OCI-LY7 (cell line): ENCODE measurements at regions not wholly inside any gene's neighbourhood (a gene's known extent, or its start where the extent isn't known, plus 50 kb on each side); places are given as distances from the start of the nearest gene placed in this dataset.

Experiments used
- BruUV-seq: library from RNA; stranded (reverse); fragments of 400-500 nt; replicated peaks from 2 replicates; lab custom pipeline; 2021; lab: Mats Ljungman, UMichigan
- CTCF ChIA-PET: fragments of 300-600 bp; sonication (Branson Sonifier 250); formaldehyde crosslinking; loops from one replicate; lab custom pipeline; 2022; ENCODE audit warnings: antibody characterized with exemption; ENCODE audit not compliant: unreplicated experiment; lab: Charles Lee
- POLR2A ChIA-PET: fragments of 300-600 bp; sonication (Branson Sonifier 250); formaldehyde crosslinking; loops from one replicate; lab custom pipeline; 2022; ENCODE audit warnings: antibody characterized with exemption; lab: Charles Lee
- DNase-seq: peaks from one replicate; pipeline ENCODE4 v3.0.0-alpha.2; 2015; ENCODE audit warnings: low spot score
- H2AFZ ChIP-seq: fragments of 200-600 bp; sonication (generic), shearing (Covaris generic); 2 replicates; pipeline ENCODE4 v1.6.1; 2014; ENCODE audit warnings: mild to moderate bottlenecking, antibody characterized with exemption, low read length, moderate library complexity
- H3K27ac ChIP-seq: fragments of 200-600 bp; sonication (generic); 2 replicates; pipeline ENCODE4 v1.5.1; 2014; ENCODE audit warnings: mixed run types, low read depth, mild to moderate bottlenecking, moderate library complexity, low read length, inconsistent platforms; ENCODE audit not compliant: poor library complexity, severe bottlenecking
- H3K36me3 ChIP-seq: fragments of 200-600 bp; sonication (generic); 2 replicates; pipeline ENCODE4 v1.6.1; 2014; ENCODE audit warnings: mild to moderate bottlenecking, antibody characterized with exemption, low read length, moderate library complexity, mixed read lengths; ENCODE audit not compliant: insufficient read depth
- H3K4me1 ChIP-seq: fragments of 200-600 bp; sonication (generic); 2 replicates; pipeline ENCODE4 v1.5.1; 2014; ENCODE audit warnings: mild to moderate bottlenecking, low read length; ENCODE audit not compliant: insufficient read depth, poor library complexity, severe bottlenecking
- H3K4me2 ChIP-seq: fragments of 200-600 bp; sonication (generic); 2 replicates; pipeline ENCODE4 v1.6.1; 2014; ENCODE audit warnings: mild to moderate bottlenecking, low read length
- H3K4me3 ChIP-seq: fragments of 200-600 bp; sonication (generic); 2 replicates; pipeline ENCODE4 v1.5.1; 2014; ENCODE audit warnings: mild to moderate bottlenecking, low read depth, low read length; ENCODE audit not compliant: poor library complexity, severe bottlenecking
- H3K79me2 ChIP-seq: fragments of 200-600 bp; sonication (generic); 2 replicates; pipeline ENCODE4 v1.6.1; 2016; ENCODE audit warnings: low read depth, mild to moderate bottlenecking, low read length, moderate library complexity, mixed read lengths; ENCODE audit not compliant: insufficient read depth
- H3K9me2 ChIP-seq: fragments of 200-600 bp; sonication (generic); 2 replicates; pipeline ENCODE4 v1.6.1; 2016; ENCODE audit warnings: mild to moderate bottlenecking, low read length, mixed read lengths; ENCODE audit not compliant: insufficient read depth
- H3K9me3 ChIP-seq: fragments of 200-600 bp; sonication (generic); 2 replicates; pipeline ENCODE4 v1.6.1; 2014; ENCODE audit warnings: mild to moderate bottlenecking, mixed run types, low read length, mixed read lengths
- H4K20me1 ChIP-seq: fragments of 200-600 bp; sonication (generic); 2 replicates; pipeline ENCODE4 v1.6.1; 2014; ENCODE audit warnings: mild to moderate bottlenecking, antibody characterized with exemption, low read length, moderate library complexity, mixed read lengths; ENCODE audit not compliant: insufficient read depth
- EZH2phosphoT487 ChIP-seq: fragments of 200-600 bp; sonication (generic); IDR thresholded peaks from 2 replicates; pipeline ENCODE4 v1.6.1; 2018; ENCODE audit warnings: low read depth, borderline replicate concordance, mild to moderate bottlenecking, mixed run types, antibody characterized with exemption, low read length, moderate library complexity, mixed read lengths
- intact Hi-C: fragments of 100-400 bp; cut with micrococcal nuclease; formaldehyde crosslinking; loops from one replicate; pipeline ENCODE4 v1.10.0; 2022; ENCODE audit not compliant: unreplicated experiment
- TF ChIP-seq, protein P1 (sequence below): fragments of 200-600 bp; sonication (generic); conservative IDR thresholded peaks from 2 replicates; pipeline ENCODE4 v1.5.1; 2014; ENCODE audit warnings: mild to moderate bottlenecking, antibody characterized with exemption, low read length, moderate library complexity, mixed read lengths

DNA sequence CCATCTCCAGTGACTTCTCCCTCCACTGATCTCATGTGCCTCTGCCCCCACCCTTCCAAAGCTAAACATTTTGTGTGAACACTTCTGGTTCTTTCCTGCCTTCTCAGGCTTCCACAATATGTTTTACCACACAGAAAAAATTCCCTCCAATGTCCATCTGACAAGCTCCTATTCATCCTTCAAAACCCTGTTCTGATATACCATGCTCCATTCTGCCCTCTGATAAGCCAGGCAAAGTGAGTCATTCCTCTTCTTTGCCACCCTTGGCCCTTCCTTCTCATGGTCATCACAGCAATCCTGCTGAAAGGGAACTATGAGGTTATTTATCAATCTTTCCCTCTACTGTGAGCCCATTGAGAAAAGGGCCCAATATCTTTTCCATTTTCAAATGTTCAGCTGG, 97.6 kb downstream of the BARX1 start:
- intact Hi-C loops: no loop called here
- Histone ChIP-seq H3K27ac (no peak overlapping the region), H3K4me3 (no peak overlapping the region), H4K20me1 (no peaks in the 10 kb centered on the region), H3K4me2 (no peak overlapping the region), H3K4me1 (no peaks in the 10 kb centered on the region), H2AFZ (no peak overlapping the region), H3K9me3 (no peaks in the 10 kb centered on the region), H3K36me3 (no peaks in the 10 kb centered on the region), H3K9me2 (no peaks in the 10 kb centered on the region), H3K79me2 (no peaks in the 10 kb centered on the region)
- ChIA-PET CTCF (no interaction called here), POLR2A (interaction anchor here (0.6 to 1.4 kb wide), 2 partner anchors 20 to 937 kb away, joined by 3 read pairs; no protein-coding TSS in a partner anchor)
- BruUV-seq: no TSS peak
- TF ChIP-seq, protein P1, sequence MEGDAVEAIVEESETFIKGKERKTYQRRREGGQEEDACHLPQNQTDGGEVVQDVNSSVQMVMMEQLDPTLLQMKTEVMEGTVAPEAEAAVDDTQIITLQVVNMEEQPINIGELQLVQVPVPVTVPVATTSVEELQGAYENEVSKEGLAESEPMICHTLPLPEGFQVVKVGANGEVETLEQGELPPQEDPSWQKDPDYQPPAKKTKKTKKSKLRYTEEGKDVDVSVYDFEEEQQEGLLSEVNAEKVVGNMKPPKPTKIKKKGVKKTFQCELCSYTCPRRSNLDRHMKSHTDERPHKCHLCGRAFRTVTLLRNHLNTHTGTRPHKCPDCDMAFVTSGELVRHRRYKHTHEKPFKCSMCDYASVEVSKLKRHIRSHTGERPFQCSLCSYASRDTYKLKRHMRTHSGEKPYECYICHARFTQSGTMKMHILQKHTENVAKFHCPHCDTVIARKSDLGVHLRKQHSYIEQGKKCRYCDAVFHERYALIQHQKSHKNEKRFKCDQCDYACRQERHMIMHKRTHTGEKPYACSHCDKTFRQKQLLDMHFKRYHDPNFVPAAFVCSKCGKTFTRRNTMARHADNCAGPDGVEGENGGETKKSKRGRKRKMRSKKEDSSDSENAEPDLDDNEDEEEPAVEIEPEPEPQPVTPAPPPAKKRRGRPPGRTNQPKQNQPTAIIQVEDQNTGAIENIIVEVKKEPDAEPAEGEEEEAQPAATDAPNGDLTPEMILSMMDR: no peak
- TF ChIP-seq EZH2phosphoT487: no peak
- DNase-seq: no peak

DNA sequence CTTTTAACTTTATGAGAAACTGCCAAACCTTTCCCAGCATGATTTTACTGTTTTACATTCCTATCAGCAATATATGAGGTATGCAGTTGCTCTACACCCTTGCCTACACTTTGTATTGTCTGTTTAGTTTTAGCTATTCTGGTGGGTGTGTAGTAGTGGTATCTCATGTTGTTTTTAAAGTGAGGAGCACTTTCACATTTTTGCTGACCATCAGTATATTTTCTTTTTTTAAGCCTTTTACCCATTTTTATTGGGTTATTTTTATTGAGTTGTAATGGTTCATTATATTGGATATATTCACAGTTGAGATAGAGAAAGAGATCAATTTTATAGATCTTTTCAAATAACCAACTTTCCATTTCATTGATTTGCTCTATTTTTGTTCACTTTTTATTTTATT, 102.4 kb downstream of the BARX1 start:
- CTCF ChIA-PET: no interaction called here
- BruUV-seq: no TSS peak
- Histone ChIP-seq H3K4me2 (no peak overlapping the region), H3K27ac (no peak overlapping the region), H3K4me3 (no peak overlapping the region), H3K9me3 (no peaks in the 10 kb centered on the region), H3K79me2 (no peaks in the 10 kb centered on the region), H3K36me3 (no peaks in the 10 kb centered on the region), H2AFZ (no peak overlapping the region), H3K9me2 (no peaks in the 10 kb centered on the region), H4K20me1 (no peaks in the 10 kb centered on the region), H3K4me1 (no peaks in the 10 kb centered on the region)
- TF ChIP-seq, protein P1: no peak
- TF ChIP-seq EZH2phosphoT487: no peak
- no peak for DNase-seq
- intact Hi-C loops: no loop called here
- POLR2A ChIA-PET: no interaction called here

GRCh38 chr9:93846349-93846748, 108.8 kb downstream of the BARX1 start:
- Histone ChIP-seq H4K20me1 (no peaks in the 10 kb centered on the region), H3K4me1 (no peaks in the 10 kb centered on the region), H3K9me2 (no peaks in the 10 kb centered on the region), H3K79me2 (no peaks in the 10 kb centered on the region), H3K36me3 (no peaks in the 10 kb centered on the region), H3K27ac (no peak overlapping the region), H3K9me3 (no peaks in the 10 kb centered on the region), H3K4me3 (no peak overlapping the region), H2AFZ (no peak overlapping the region), H3K4me2 (no peak overlapping the region)
- no peak for TF ChIP-seq EZH2phosphoT487
- TF ChIP-seq, protein P1: no peak
- no peak for DNase-seq
- ChIA-PET POLR2A (interaction anchor here (0.6 kb wide), 1 partner anchor 145 kb away, joined by 3 read pairs; no protein-coding TSS in a partner anchor), CTCF (no interaction called here)
- intact Hi-C loops: no loop called here
- BruUV-seq: no TSS peak
